ENCODE measurements at regions not wholly inside any gene's neighbourhood (a gene's known extent, or its start where the extent isn't known, plus 50 kb on each side); places are given as distances from the start of the nearest gene placed in this dataset.

DNA sequence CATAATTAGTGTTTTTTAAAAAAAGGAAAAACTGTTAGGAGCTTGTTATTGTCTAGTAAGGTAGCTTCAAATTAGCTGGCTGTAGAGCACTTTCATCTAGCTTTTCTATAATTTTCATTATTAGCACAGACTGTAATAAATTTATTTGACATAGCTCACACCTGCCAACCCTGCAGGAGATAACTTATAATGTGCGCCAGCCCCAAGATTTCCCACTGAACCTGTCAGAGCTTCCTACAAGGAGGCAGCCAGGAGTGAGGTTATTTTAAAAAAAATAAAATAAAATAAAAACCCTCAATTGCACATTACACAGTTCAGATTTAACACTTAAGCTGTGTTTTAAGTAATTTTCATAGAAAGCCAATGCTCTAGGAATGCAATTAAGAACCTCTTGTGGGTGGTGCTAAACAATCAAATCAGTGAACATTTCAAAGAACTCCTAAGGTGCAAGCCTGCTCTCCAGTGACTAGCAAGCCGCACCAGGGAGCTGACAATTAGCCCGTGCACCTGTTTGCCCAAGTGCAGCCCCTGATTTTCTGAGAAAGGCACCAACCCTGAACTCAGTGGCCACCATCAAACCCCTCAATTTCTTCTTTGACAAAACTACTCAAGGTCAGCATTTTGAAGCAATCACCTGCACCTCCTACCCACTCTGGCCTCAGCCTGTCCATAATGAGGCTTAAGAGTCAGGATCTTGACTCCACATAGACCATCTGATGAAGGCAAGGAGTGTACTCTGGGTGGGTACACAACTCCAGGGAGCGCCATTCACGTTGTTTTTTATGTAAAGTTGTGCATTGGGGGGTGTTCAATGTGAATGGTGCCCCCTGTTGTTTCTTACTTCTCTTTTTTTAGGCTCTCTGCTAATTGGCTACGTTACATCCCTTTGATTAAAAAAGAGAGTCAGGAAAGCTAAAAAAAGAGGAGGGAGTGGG is 385.3 kb upstream of the WWC1 start:
- DNase-seq (ENCODE audit: extremely low read depth, insufficient read length): no peak
- TF ChIP-seq, protein P1, sequence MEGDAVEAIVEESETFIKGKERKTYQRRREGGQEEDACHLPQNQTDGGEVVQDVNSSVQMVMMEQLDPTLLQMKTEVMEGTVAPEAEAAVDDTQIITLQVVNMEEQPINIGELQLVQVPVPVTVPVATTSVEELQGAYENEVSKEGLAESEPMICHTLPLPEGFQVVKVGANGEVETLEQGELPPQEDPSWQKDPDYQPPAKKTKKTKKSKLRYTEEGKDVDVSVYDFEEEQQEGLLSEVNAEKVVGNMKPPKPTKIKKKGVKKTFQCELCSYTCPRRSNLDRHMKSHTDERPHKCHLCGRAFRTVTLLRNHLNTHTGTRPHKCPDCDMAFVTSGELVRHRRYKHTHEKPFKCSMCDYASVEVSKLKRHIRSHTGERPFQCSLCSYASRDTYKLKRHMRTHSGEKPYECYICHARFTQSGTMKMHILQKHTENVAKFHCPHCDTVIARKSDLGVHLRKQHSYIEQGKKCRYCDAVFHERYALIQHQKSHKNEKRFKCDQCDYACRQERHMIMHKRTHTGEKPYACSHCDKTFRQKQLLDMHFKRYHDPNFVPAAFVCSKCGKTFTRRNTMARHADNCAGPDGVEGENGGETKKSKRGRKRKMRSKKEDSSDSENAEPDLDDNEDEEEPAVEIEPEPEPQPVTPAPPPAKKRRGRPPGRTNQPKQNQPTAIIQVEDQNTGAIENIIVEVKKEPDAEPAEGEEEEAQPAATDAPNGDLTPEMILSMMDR (IDR thresholded peaks at IDR 0.05; ENCODE audit: insufficient read depth, low read length, poor library complexity, severe bottlenecking): no peak

DNA sequence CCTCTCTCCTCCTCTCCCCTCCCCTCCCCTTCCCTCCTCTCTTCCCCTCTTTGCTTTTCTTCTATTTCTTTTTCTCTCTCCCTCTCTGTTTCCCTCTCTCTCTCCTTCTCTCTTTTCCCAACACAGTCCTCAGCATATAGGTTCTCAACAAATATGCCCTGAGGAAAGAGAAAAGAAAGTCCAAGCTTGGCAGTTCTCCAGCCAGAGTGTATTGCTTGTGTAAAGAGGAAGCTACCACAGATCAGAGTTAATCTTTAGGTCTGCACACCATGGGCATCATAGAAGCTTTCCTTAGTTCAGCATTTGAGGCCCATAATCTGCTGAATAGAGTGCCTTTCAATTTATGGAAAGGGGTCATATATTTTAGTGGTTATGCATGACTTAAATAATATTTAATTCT is 382.8 kb upstream of the WWC1 start:
- Histone ChIP-seq H3K36me3 (ENCODE audit: control insufficient read depth, insufficient read depth, low read length) (no peaks in the 10 kb centered on the region), H3K27me3 (replicated peaks; ENCODE audit: control insufficient read depth, insufficient read depth, low read length) (no peaks in the 10 kb centered on the region; the same call in 1 of the 2 replicates), H3K4me3 (replicated peaks; ENCODE audit: low read depth, low read length) (no peak overlapping the region)
- TF ChIP-seq, protein P1 (IDR thresholded peaks at IDR 0.05; ENCODE audit: insufficient read depth, low read length, poor library complexity, severe bottlenecking): no peak
- DNase-seq (ENCODE audit: extremely low read depth, insufficient read length): no peak

More for the DNA sequence above, 385.3 kb upstream of the WWC1 start:
- Histone ChIP-seq H3K4me3 (replicated peaks; ENCODE audit: low read depth, low read length) (no peak overlapping the region), H3K36me3 (ENCODE audit: control insufficient read depth, insufficient read depth, low read length) (no peaks in the 10 kb centered on the region), H3K27me3 (replicated peaks; ENCODE audit: control insufficient read depth, insufficient read depth, low read length) (no peaks in the 10 kb centered on the region; the same call in 1 of the 2 replicates)

DNA sequence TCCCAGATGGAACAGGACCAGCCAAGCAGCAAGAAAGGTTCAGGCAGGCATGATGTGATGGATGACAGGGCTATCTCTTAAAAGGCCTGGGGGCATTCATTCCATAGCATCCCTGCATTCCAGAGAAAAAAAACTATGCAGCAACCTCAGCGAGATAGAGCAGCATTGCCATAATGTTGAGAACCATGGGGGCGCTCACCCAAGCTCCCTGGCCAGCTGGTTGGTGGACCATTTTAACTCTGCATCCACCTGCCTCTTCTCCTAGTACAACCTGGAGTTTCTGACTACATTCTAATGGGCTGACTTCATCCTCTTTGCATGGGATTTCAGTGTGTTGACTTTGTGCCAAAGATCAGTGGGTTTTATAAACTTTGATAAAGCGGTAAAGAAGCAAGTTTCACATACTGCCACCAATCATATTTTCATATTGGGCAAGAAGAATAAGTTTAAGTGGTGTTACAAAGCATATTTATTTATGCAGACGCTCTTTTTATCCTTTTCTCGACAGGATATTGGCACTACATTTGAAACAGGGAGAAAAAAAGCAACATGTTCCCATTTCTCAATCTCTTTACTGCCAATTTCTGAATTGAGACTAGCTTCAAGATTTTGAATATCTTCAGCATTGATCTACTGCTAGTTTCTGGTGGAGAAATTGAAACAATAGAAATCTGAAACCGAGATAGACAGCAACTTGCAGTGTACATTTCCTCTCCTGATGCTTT is 378.3 kb upstream of the WWC1 start:
- TF ChIP-seq, protein P1 (IDR thresholded peaks at IDR 0.05; ENCODE audit: insufficient read depth, low read length, poor library complexity, severe bottlenecking): no peak
- Histone ChIP-seq H3K4me3 (replicated peaks; ENCODE audit: low read depth, low read length) (no peak overlapping the region), H3K36me3 (ENCODE audit: control insufficient read depth, insufficient read depth, low read length) (no peaks in the 10 kb centered on the region), H3K27me3 (replicated peaks; ENCODE audit: control insufficient read depth, insufficient read depth, low read length) (no peaks in the 10 kb centered on the region; the same call in 1 of the 2 replicates)
- DNase-seq (ENCODE audit: extremely low read depth, insufficient read length): no peak

DNA sequence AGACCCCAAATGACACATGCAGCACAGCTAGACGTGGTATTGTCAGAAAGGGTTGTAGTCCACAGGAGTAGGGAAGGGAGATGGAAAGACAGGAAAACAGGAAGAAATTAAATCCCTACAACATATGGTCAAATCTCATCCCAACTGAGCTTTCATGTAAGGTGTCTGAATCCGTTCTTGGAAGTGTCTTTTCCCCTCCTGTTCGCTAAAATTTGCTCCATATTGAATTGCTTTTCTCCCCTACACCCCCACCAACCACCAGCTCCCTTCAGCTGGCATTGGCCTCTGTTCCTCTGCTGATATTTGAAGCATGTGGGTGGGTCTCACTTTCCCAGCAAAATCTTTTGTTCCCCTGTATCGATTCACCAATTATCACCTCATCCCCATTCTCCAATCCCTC is 376.2 kb upstream of the WWC1 start:
- DNase-seq (ENCODE audit: extremely low read depth, insufficient read length): no peak
- TF ChIP-seq, protein P1 (IDR thresholded peaks at IDR 0.05; ENCODE audit: insufficient read depth, low read length, poor library complexity, severe bottlenecking): no peak
- no peaks in the 10 kb centered on the region; the same call in 1 of the 2 replicates for H3K27me3 ChIP-seq (replicated peaks; ENCODE audit: control insufficient read depth, insufficient read depth, low read length)
- no peaks in the 10 kb centered on the region for H3K36me3 ChIP-seq (ENCODE audit: control insufficient read depth, insufficient read depth, low read length)
- H3K4me3 ChIP-seq (replicated peaks; ENCODE audit: low read depth, low read length): no peak overlapping the region

DNA sequence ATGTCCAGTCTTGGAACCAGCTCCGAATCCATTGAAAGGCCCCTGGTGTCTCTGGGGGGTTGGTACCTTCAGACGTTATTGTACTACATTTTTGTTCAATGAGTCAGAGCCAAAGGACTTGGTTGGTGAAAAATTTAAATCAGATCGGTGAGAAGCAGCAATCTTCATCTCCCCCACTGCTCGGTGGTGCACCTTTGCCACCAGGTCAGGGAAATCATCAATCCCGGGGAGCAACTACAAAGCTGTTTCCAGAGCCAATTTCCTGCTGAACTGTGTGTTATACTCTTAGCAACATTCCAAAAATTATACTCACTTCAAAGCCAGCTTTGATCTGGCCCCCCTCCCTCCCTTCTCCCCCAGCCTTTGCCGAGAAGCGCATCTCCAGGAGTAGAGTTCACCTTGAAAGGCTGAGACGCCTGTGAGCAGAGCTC is 375.2 kb upstream of the WWC1 start:
- Histone ChIP-seq H3K27me3 (replicated peaks; ENCODE audit: control insufficient read depth, insufficient read depth, low read length) (no peaks in the 10 kb centered on the region; the same call in 1 of the 2 replicates), H3K4me3 (replicated peaks; ENCODE audit: low read depth, low read length) (no peak overlapping the region), H3K36me3 (ENCODE audit: control insufficient read depth, insufficient read depth, low read length) (no peaks in the 10 kb centered on the region)
- DNase-seq (ENCODE audit: extremely low read depth, insufficient read length): no peak
- TF ChIP-seq, protein P1 (IDR thresholded peaks at IDR 0.05; ENCODE audit: insufficient read depth, low read length, poor library complexity, severe bottlenecking): no peak
